GM18511 (cell line): ENCODE measurements at regions not wholly inside any gene's neighbourhood (a gene's known extent, or its start where the extent isn't known, plus 50 kb on each side); places are given as distances from the start of the nearest gene placed in this dataset.
"Not testable (repeated sequence)": the region's sequence is repeated elsewhere in the genome, so short reads cannot be mapped to it uniquely, and the experiment has no call there.

Experiments used
- ATAC-seq: cut with Tn5 transposase; IDR thresholded peaks from one replicate; pipeline ENCODE4 v1.9.1; 2021; ENCODE audit warnings: mild to moderate bottlenecking, moderate library complexity; ENCODE audit not compliant: unreplicated experiment

- ATAC-seq: not testable (repeated sequence)
Measured at GRCh38 chr14:106011631-106012360, 485.4 kb downstream of the TMEM121 start.

- not testable (repeated sequence) for ATAC-seq
Measured at GRCh38 chr14:106012361-106012725, 486.0 kb downstream of the TMEM121 start.

GRCh38 chr14:106013879-106014376, 487.5 kb downstream of the TMEM121 start:
- ATAC-seq: no peak

- ATAC-seq: not testable (repeated sequence)
Measured at GRCh38 chr14:106017952-106018351, 491.6 kb downstream of the TMEM121 start.

DNA sequence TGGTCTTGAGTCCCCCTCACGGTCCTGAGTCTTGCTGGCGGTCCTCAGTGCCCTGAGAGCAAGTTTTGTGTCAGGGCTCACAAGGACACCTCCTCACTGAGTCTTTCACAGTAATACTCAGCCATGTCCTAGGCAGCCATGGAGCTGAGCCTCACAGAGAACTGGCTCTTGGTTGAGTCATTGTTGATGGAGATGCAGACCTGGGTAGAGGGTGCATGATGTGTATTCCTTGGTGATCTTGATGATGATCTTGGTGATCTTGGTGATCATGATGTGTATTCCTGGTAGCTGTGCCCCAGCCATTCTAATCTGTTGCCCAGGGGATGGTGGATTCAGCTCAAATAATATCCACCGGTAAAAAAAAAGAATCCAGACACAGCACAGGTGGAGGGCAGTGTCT, 495.4 kb downstream of the TMEM121 start:
- ATAC-seq: no peak

- ATAC-seq: not testable (repeated sequence)
Measured at GRCh38 chr14:106022648-106023047, 496.3 kb downstream of the TMEM121 start.

GRCh38 chr14:106023411-106023810, 497.0 kb downstream of the TMEM121 start:
- ATAC-seq: no peak

- no peak for ATAC-seq
Measured at GRCh38 chr14:106024983-106025604, 498.7 kb downstream of the TMEM121 start.

- no peak for ATAC-seq
Measured at GRCh38 chr14:106026026-106026425, 499.6 kb downstream of the TMEM121 start.

GRCh38 chr14:106027759-106028158, 501.4 kb downstream of the TMEM121 start:
- ATAC-seq: not testable (repeated sequence)

- ATAC-seq: no peak
Measured at GRCh38 chr14:106029959-106030358, 503.6 kb downstream of the TMEM121 start.

GRCh38 chr14:106037380-106037779, 511.0 kb downstream of the TMEM121 start:
- no peak for ATAC-seq

DNA sequence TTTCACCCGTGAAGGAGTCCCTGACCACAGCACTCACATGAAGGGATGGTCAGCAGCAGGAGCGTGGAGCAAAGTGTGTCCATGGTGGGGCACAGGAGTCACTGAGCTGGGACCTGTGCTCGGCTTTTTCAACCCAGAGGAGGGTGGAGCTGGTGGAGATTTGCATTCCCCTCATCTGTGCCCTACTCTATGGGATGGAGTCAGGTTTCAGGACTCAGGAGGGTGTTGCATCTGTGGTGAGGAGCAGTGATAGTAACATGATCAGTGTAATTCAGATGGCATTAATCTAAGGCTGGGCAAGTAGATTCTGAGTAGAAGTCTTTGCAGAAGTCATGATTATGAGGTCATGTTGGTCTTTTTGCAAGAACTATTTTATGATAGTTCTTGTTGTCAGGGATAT, 511.9 kb downstream of the TMEM121 start:
- no peak for ATAC-seq

DNA sequence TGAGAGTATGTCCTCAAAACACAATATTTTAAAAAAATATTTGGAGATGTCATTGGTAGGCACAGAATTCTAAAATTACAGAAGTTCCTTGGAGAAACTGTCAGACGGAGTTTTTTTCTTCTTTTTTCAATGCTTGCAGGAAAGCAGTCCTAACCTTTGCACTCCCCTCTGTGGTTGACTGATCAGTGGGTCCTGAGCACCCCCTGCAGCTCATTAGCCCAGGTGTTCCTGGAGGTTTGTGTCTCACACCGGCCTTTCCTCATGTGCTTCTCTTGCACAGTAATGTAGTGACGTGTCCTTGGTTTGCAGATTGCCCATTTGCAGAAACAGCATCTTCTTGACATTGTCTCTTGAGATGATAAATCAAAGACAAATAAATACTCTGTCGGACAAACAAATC, 513.0 kb downstream of the TMEM121 start:
- no peak for ATAC-seq

DNA sequence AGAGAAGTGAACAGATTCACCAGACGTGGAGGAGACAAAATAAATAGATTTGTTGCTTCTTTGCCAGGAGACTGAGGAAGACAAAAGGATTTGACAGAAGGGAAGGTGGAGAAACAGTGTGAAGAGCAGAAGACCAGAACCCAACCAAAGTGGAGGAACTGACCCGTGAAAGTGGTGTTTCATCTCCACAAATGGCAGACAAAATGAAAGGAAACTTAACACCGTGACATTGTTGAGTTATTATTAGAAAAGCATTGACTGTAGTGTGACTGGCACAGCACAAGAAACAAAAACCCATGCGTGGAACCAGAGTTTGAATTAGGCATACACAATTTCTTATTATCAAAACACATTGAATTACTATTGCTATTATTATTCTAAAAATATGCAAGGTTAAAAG, 518.1 kb downstream of the TMEM121 start:
- no peak for ATAC-seq

DNA sequence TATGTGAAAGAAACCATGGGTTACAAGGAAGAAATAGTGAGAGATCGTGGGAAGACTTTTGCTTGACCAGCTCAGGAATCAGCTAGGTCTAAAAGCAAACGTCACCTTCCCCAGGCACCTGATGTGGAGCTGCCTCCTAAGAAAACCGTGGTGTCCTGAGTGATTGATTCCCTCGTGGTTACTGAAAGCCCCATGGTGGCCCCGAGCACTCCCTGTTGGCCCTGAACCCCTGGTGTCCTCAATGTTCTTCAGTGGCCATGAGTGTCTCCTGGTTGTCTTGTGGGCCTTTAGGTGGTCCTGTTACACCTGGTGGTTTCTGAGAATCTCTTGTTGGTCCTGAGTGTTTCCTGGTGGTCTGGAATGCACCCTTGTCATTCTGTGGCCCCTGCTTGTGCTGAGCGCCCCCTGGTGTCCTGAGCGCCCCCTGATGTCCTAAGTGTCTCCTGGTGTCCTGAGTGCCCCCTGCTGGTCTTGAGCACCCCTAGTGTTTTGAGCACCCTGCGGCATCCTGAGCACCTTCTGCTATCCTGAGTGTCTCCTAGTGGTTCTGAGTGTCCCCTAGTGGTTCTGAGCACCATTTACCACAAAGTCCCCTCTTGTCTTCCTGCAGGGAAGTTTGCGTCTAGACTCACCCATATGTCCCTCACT, 518.7 kb downstream of the TMEM121 start:
- ATAC-seq: no peak

GRCh38 chr14:106051796-106052195, 525.4 kb downstream of the TMEM121 start:
- no peak for ATAC-seq

DNA sequence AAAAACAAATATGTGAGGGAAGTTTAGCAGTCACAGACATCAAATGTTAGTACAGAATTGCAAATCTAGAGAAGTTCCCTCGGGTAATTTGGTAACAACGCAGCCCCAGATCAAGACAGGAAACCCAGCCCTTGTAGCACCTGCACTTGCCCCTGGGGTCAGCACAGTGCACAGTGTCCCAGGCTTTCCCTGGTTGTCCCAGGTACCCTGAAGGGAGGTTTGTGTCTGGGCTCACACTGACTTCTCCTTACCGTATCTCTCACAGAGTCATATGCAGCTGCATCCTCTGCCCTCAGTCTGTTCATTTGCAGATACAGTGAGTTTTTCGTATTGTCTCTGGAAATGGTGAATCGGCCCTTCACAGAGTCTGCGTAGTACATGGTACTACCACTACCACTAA, 528.9 kb downstream of the TMEM121 start:
- ATAC-seq: no peak

DNA sequence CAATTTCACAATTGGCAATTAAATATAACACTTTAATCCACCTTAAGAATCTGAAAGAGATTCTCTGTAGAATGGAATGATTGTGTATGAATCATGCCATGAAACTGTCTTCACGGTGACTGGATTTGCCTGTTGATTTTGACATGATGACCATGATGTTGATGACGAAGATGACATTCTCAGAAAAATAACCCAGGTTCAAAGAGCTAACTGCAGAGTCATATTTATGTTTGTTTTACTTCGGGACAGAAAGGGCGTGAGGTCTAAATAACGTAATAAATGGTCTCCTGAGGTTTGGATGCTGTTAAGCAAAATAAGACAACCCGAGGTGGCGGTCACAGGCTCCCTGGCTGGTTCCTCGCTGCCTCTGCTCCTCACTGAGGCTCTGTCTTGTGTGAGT, 532.0 kb downstream of the TMEM121 start:
- ATAC-seq: no peak

- ATAC-seq: no peak
Measured at GRCh38 chr14:106060276-106060975, 534.0 kb downstream of the TMEM121 start.

DNA sequence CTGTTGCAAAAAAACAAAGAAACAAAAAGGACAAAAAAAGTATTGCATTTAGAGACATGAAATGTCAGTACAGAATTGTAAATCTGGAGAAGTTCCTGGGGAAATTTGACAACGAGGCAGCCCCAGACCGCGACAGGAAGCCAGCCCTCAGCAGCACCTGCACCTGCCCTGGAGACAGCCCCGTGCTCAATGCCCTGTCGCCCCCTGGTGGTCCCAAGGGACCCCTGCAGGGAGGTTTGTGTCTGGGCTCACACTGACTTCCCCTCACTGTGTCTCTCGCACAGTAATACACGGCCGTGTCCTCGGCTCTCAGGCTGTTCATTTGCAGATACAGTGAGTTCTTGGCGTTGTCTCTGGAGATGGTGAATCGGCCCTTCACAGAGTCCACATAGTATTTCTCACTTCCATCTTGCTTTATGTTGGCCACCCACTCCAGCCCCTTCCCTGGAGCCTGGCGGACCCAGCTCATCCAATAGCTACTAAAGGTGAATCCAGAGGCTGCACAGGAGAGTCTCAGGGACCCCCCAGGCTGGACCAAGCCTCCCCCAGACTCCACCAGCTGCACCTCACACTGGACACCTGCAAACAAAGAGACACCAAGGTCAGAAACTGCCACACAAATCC, 535.6 kb downstream of the TMEM121 start:
- ATAC-seq: not testable (repeated sequence)
